KBM-7 (cell line): ENCODE measurements at regions not wholly inside any gene's neighbourhood (a gene's known extent, or its start where the extent isn't known, plus 50 kb on each side); places are given as distances from the start of the nearest gene placed in this dataset.
"Not testable (repeated sequence)": the region's sequence is repeated elsewhere in the genome, so short reads cannot be mapped to it uniquely, and the experiment has no call there.

Source experiments
- DNase-seq: peaks from one replicate; pipeline ENCODE4 v3.0.0-alpha.2; 2015
- in situ Hi-C: fragments of 300-500 bp; cut with MboI; formaldehyde crosslinking; loops from 2 replicates; pipeline ENCODE4 v1.14.3; 2020; ENCODE audit warnings: low sequenced_read_pairs, low pct_unique_long_range_greater_than_20kb, mixed read lengths

- peak; percentile 4 for DNase-seq
- in situ Hi-C loops = no loop called here
Observed at GRCh38 chr5:156208271-156208670, 118.7 kb upstream of the SGCD start.

GRCh38 chr5:156218367-156219158 lies 108.4 kb upstream of the SGCD start:
- DNase-seq = no peak
- in situ Hi-C loops = no loop called here

DNA sequence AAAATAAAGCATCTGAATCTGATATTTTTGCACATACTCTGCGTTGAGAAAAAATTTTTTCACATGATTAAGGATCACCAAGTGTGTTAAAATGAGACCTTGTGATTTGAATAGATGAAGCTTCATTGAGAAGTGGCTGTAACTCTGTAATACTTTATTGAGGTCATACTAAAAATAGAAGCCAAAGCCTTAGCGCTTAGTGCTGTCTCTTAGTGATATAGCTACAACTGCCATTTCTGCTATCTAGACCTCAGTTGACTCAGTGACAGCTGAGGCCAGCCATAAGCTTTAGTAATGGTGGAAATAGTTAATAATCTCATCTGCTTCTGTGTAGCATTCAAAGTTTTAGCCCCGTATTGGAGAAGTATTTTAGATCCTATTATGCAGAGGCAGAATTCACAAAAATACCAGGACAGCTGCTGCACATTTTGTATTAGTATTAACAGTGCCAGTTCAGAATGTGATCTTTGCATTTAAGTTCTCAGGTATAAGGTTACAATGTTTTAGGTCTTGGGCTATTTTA lies 107.4 kb upstream of the SGCD start:
- in situ Hi-C loops = no loop called here
- DNase-seq = no peak

DNA sequence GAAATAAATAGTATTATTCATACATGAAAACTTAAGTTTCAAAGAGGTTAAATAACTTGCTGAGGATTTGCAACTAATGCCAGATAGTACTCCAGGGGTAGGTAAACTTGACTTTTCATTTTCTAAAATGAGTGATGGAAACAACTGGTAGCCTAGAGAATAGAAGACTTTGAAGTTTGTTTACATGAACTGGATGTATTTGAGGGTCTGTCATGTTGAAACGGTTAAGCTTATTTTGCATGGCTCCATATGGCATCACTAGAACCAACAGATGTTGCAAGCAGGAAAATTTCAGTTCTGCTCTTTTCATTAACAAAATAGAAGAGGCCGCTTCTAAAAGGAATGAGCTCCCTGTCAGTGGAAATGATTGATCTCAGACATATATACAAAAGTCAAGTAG lies 105.1 kb upstream of the SGCD start:
- in situ Hi-C loops = no loop called here
- DNase-seq = no peak

DNA sequence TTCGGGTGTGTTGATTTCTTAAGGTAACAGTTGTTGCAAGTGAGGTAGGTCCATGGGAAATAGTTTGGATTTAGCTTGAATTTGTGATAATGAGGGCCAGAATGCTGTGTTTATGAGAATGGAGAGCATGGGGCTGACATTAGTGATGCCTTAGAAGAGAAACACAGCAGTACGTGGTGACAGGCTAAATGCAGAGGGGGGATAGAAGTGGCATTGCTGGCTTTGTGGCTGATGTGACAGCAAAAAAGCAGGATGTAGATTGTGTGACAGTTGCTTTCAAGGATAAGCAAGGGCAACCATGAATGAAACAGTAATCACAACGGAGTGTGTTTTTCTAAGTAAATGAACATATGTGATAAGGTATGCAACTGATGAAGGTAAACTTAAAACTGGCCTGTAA lies 103.4 kb upstream of the SGCD start:
- no peak for DNase-seq
- in situ Hi-C loops = no loop called here

GRCh38 chr5:156226485-156226884 lies 100.5 kb upstream of the SGCD start:
- in situ Hi-C loops = not testable (repeated sequence)

DNA sequence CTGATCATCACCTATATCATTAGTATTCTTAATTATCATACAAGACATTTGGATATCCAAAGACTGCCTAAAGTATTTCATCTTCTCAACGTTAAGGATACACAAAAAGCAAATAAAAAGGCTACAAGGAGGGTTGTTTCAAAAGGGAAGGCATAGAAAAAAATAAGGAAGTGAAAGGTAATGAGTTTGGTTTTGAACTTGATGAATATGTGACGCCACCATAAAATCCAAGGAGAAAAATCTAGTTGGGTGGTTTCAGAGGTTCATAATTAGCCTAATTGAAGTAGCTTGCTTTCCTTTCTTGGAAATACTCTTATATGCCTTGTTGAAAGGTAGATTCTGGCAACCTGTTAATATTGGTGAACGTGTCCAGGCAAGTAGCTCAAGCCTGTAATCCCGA lies 96.1 kb upstream of the SGCD start:
- in situ Hi-C loops = no loop called here
- DNase-seq = no peak

More at GRCh38 chr5:156226485-156226884, 100.5 kb upstream of the SGCD start:
- DNase-seq = not testable (repeated sequence)

DNA sequence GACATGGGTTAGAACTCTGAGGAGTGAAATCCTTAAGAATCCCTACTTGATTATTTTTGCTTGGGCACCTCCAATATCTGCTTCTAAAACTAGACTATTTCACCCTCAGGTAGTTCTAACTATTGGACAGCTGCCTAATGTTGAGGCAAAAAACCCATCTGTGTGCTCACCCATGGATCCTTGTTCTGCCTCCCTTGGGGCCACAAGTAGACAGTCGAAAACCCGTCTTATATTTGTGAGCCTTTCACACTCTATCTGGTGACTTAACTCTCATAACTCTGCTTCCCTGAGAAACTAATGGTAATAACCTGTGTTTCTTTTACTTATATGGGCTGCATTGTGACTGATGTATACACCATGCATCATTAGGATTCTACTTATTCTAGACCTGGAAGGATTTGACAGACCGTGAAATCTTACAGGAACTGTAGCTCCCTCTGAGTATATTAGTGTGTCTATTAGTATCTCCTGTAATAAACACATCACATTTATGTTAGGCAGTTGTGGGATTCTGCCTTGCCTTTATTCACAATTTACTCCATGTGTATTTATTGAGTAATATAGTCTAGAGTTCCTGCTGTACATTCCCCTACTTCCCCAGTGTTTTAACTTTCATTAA lies 94.6 kb upstream of the SGCD start:
- in situ Hi-C loops = no loop called here

GRCh38 chr5:156237361-156237760 lies 89.6 kb upstream of the SGCD start:
- no peak for DNase-seq
- in situ Hi-C loops = no loop called here

More for the DNA sequence above, 94.6 kb upstream of the SGCD start:
- no peak for DNase-seq

DNA sequence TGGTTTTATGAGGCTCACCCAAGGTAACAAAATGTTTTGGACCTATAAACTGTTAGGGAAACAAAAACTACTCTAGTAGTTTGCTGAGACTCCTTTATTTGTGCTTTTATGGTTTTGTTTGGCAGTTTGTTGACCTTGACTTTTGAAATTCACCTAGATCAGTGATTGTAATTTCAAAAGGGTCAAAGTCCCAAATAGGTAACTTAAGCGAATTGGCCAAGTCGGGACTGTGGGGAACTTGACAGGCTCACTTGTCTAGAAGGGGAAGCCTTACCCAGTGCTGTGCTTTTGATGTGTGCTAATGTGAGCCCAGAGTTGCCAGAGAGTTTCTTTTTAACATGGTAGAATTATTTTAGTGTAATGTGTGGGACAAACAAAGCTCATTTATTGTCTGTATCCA lies 87.2 kb upstream of the SGCD start:
- in situ Hi-C loops = no loop called here
- no peak for DNase-seq

GRCh38 chr5:156240414-156240813 lies 86.5 kb upstream of the SGCD start:
- no peak for DNase-seq
- in situ Hi-C loops = no loop called here

DNA sequence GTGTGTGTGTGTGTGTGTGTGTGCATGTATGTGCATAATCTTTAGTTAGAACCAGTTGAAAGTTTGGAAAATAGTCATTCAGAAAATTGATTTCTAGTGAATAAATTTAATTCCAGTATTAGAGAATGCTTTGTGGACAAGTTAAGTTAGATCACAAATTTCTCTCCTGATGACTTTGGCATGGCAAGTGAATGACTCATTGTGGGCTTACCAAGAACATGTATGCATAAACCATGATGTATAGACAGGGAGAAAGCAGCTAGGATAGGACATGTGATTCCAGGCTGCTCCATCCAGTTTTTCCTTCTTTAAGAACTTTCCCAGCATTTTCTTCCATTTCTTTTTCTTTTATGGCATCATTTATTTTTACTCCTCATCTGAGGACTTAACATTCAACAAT lies 85.7 kb upstream of the SGCD start:
- in situ Hi-C loops = no loop called here
- no peak for DNase-seq

DNA sequence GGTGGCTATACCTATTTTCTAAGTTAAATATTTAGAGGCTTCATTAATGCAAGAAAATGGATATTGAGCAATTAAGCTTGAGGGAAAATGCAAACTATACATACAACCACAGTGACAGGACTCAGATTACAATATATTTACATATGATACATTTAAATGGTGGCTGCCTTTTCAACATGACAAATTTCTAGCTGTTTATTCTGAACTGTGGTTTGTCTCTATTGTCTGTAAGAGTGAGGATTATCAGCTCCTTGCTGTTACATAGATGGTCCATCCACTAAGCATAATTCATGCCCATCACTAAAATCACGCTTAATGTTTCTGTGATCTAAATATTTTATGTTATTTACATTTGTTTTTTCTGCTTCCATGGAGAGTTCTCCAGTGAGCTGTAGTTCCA lies 81.1 kb upstream of the SGCD start:
- DNase-seq = no peak
- in situ Hi-C loops = no loop called here

DNA sequence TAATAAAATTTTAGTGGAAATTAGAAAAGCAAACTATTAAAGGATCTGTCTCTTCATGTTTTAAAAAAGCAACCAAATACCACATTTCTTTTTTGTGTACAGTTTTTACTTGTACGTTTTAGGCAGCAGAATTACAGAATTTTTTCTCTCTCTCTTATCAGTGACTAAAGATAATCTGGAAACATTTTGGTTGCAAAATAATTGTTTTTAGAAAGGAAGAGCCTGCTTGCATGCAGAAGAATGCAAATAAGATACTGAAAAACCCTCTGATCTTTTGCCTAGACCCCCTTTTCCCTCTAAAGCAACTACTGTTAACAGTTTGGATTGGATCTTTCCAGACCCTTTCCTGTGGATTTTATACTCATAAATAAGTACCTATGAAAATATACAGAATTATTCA lies 75.9 kb upstream of the SGCD start:
- DNase-seq = no peak
- in situ Hi-C loops = no loop called here

DNA sequence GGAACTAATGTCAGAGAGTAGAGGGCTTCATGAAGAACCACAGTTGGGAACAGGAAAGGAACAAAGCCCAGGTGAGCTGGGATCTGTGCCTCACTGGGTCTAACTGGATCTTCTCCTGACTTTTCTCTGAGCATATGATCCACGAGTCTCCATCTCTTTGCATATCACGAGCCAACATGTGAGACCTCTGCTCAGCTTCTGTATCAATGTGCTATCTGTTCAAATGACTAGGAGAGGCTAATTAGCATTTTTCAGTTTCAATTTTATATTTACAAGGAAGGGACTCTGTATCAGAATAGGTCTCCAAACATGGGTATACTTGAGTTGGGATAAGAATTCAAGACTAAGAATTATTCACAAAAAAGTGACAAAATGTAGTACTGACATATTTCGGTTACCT lies 73.8 kb upstream of the SGCD start:
- no peak for DNase-seq
- in situ Hi-C loops = no loop called here

- in situ Hi-C loops = no loop called here
- no peak for DNase-seq
Observed at GRCh38 chr5:156254196-156254595, 72.8 kb upstream of the SGCD start.

DNA sequence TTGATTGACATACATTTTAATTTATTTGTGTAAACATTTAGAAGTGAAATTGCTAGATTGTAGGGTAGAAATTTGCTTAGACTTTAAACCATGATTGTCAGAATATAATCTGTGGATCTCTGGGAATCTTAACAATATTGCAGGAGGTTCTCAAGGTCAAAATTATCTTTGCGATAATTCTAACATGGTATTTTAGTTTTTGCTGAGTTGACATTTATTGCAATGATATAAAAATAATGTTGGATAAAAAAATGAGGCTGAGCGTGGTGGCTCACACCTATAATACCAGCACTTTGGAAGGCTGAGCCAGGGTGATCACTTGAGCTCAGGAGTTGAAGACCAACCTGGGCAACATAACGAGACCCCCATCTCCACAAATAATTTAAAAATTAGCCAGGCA lies 70.3 kb upstream of the SGCD start:
- in situ Hi-C loops = no loop called here
- no peak for DNase-seq

GRCh38 chr5:156258934-156259333 lies 68.0 kb upstream of the SGCD start:
- in situ Hi-C loops = no loop called here
- DNase-seq = no peak

GRCh38 chr5:156259618-156260017 lies 67.3 kb upstream of the SGCD start:
- in situ Hi-C loops = no loop called here
- no peak for DNase-seq

DNA sequence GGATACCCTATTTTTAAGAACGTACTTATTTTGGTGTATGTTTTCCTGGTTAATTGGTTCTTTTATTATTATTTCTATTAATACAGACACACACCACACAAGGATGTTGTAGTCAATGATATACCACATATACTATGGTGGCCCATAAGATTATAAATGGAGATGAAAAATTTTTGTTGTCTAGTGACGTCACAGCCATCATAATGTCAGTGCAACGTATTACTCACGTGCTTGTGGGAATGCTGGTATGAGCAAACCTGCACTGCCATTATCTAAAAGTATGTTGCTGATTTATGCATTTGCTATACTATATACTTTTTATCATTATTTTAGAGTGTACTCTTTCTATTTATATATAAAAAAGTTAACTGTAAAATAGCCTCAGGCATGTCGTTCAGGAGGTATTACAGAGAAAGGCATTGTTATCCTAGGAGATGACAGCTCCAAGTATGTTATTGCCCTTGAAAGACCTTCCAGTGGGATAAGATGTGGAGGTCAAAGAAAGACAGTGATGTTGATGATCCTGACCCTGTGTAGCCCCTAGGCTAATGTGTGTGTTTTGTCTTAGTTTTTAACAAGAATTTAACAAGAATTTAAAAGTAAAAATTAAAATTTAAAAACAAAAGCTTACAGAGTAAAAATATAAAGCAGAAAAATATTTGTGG lies 65.6 kb upstream of the SGCD start:
- in situ Hi-C loops = no loop called here
- DNase-seq = no peak
